ENCODE measurements at regions not wholly inside any gene's neighbourhood (a gene's known extent, or its start where the extent isn't known, plus 50 kb on each side); places are given as distances from the start of the nearest gene placed in this dataset.

GRCh38 chr1:232196042-232196441 lies 433.9 kb downstream of the SIPA1L2 start:
- TF ChIP-seq ZC3H10 (CRISPR knock-in tag; IDR thresholded peaks at IDR 0.05): no peak
- TF ChIP-seq POU6F1 (CRISPR knock-in tag; IDR thresholded peaks at IDR 0.05; ENCODE audit: borderline replicate concordance, low read depth): no peak
- TF ChIP-seq ZNF8 (CRISPR knock-in tag; IDR thresholded peaks at IDR 0.05): no peak
